HG03135 (cell line): ENCODE measurements at regions not wholly inside any gene's neighbourhood (a gene's known extent, or its start where the extent isn't known, plus 50 kb on each side); places are given as distances from the start of the nearest gene placed in this dataset.

Experiments
- ATAC-seq: cut with Tn5 transposase; IDR thresholded peaks from one replicate; pipeline ENCODE4 v1.9.1; 2021; ENCODE audit warnings: mild to moderate bottlenecking, moderate library complexity; ENCODE audit not compliant: unreplicated experiment

DNA sequence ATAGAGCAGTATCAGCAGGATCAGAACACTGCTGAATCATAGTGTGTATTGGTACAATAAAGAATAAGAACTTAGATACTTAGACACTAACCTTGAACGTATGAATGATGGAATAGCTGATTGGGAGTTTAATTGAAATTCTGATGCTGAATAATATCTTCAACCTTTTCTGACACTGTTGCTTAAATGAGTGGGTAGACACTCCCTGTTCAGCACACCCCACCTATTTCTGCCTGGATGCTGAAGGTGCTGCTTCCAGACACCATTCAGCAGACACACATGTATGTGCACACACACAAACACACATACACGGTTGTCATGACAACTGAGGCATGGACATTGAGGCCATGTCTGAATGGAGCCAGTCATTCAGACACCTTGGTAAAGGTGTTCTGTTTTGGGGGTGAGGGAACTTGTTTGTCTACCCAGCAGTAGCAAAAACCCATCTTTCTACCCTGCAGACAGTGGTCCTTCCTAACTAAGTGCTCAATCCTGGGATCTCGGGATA is 54.3 kb downstream of the TMEM215 start:
- ATAC-seq = no peak

DNA sequence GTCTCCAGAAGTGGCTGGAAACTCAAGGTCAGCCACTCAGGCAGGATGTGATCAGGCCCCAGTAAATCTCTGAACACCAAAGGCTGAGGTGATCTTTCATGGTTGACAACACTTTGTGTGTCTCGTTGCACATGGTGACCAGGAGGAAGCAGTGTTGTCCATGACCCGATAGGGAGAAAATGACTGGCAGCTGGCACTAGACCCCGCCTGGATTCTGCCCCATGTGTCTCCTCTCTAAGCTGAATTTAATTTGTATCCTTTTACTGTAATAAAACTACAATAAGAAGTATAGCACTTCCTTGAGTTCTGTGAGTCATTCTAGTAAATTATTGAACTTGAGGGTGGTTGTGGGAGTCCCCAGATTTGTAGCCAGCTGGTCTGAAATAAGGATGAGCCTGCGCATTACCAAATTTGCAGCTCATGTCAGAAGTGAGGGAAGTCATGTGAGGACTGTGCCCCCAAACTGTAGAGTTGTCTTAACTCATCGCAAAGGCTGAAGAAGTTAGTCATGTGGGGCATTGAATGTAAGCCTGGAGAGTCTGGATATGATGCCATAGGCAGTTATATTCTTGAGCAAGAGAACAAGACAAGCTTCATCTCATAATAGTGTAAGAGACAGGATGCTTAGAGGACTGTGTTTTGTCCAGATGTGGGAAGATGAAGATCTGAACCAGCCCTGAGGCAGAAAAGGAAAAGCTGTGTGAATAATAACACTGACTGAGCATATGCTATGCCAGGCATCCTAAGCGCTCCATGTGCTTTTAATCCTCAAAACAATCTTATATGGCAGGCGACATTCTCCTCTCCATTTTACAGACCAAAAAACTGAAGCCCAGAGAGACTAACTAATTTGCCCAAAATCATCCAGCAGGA is 55.9 kb downstream of the TMEM215 start:
- peak; percentile 74 for ATAC-seq

DNA sequence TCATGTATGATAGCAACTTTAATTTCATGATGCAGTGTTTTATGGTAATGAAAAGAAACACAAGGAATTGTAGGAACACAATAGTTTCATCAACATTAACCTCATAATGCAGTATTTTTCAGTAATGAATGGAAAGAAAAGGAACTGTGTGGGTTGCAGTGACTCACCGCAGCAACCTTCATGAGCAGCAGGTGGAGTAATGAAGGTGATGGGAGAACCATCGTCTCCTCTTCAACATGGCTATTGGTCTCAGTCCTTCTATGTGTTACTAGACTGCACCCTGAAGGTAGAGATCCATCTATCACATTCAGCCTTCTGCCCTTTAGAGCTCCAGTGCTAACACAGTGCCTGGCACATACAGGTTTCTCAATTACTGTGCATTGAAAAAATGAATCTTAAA is 58.0 kb downstream of the TMEM215 start:
- no peak for ATAC-seq

DNA sequence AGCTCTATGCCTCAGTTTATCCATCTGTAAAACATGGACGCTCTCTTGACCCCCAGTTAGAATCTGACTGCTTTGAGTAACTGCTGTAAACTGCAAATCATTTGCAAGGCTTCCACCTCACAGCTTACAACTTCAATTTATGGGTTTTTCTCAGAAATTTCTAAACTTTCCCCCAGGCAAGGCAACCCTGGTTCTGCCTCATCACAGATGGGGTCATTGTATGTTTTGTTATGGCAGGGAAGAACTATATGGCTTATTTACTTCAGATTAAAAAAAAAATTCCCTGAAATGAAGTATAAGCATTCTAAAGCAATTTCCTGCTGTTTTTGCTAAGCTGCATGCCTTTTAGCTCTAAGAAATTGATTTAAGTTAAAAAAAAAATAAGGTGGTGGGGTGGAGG is 60.0 kb downstream of the TMEM215 start:
- ATAC-seq = no peak

DNA sequence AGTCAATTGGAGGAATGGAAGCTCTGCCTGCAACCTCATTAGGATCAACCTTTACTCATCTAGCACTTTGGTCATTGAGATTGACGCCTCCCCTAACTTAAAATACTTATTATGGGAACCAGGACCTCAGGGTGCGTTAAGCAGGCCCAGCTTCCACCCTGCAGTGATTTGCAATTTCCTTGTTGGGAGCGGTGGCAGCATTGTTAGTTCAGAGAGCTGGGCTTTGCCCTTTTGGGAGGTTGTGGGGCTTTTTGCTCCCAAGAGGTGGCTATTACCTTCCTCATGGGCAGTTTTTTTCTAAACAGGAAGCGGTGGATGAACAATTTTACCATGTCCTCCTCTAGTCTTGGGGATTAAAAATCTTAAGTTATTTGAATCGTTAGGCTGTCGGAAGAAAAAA is 60.9 kb downstream of the TMEM215 start:
- no peak for ATAC-seq

- no peak for ATAC-seq
Observed at GRCh38 chr9:32854271-32854670, 70.9 kb downstream of the TMEM215 start.

DNA sequence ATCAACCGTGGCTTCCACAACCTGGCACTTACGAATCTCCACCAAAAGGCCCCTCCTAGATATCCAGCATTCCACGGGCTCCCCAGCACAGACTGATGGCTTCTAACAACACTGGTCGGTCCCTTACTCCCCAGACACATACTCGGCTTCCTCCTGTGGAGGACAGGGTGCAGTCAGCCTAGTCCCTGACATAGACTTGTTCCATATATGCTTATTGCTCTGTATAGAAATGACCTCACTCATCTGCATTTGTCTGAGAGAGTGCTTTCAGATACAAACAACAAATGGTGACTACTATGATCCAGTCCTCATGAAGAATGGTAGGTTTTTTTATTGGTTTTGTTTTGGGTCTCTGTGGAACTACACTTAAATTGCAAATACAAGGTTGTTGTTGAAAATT is 72.4 kb downstream of the TMEM215 start:
- ATAC-seq = no peak

DNA sequence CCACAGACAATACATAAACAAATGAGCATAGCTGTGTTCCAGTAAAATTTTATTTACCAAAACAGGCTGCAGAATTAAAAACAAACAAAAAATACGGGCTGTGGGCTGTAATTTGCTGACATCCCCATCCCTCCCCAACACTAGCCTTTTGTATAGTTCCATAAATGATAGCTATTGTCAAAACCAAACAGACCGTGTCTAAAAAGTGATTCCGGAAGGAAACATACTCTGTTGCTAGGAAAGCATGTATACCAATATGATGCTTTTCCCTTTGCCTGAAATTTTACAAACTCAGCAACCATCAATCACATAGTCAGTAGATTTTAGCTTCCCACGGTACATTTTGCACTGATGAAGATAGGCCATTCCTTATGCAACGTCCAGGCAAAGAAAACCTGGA is 80.0 kb downstream of the TMEM215 start:
- ATAC-seq = no peak

DNA sequence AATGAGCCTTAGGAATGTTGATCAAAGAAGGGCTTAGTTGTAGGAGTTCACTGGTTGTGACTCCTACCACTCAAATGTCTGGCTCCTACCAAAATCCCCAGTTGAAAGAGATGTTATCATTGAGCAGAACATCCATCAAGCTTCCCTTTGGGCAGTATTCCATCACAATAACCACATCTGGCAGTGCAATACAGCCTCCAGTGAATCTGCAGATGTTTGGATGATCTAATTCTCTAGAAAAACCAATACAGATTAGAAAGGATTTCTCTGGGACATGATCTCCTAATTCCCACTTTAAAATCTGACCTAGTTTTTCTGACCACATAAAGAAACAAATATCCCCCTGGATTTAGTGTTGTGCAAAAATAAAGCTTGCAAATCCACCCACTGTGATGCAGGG is 81.6 kb downstream of the TMEM215 start:
- ATAC-seq = no peak

DNA sequence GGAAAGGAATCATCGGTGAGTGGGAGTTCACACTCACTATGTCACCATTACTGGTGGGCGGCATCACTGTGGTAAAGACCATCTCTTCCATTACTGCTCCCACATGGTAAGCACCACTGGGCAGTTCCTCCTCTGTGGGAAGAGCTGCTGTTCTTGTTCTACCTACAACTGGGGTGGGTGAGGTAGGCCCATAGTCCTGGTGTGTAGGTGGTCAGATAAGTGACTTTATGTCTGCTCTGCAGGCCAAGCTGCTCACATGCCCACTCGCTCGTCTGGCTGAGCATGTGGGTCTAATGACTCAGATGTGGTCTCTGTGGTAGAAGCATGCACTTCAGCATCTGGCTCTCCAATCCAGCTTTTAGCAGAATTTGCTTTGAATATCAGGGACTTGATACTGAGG is 82.9 kb downstream of the TMEM215 start:
- no peak for ATAC-seq

GRCh38 chr9:32867026-32867425 is 83.7 kb downstream of the TMEM215 start:
- ATAC-seq = no peak

GRCh38 chr9:32867601-32868204 is 84.4 kb downstream of the TMEM215 start:
- no peak for ATAC-seq

DNA sequence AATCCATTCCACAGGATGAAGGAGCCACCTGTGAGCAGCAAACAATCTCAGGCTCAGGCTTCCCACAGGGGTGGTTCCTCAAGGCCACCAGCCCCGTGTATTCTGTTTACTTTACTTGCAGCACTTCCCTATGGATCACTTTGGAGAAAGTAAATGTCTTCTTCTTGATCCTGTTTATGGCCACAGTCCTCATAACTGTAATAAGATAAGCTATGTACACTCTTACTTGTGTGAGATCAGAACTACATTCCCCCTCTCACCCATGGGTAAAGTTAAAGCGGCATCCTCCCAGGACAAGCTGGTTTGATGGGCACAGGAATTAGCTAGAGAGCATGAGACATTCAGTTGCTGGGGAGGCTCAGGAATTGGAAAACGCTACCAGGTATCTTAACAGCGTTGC is 86.1 kb downstream of the TMEM215 start:
- no peak for ATAC-seq

DNA sequence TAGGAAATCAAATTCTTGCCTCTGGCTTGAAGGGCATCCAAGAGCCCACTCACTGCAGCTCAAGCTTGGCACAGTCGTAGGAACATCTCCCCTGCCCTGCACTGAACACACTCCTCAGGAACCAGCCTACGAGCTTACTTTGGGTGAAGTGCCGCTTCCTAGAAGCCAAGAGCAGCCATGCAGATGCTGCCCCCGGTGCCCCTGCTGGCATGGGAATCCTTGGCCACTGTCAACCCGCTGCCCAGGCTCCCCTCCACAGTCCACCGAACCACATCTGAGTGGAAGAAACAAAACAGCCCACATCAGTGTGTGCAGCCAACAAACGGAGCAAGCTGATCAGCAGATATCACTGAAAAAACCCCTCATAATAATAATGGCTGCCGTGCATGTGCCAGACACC is 89.8 kb downstream of the TMEM215 start:
- no peak for ATAC-seq

GRCh38 chr9:32873553-32873952 is 90.2 kb downstream of the TMEM215 start:
- no peak for ATAC-seq

- no peak for ATAC-seq
Observed at GRCh38 chr9:32875242-32875641, 91.9 kb downstream of the TMEM215 start.

DNA sequence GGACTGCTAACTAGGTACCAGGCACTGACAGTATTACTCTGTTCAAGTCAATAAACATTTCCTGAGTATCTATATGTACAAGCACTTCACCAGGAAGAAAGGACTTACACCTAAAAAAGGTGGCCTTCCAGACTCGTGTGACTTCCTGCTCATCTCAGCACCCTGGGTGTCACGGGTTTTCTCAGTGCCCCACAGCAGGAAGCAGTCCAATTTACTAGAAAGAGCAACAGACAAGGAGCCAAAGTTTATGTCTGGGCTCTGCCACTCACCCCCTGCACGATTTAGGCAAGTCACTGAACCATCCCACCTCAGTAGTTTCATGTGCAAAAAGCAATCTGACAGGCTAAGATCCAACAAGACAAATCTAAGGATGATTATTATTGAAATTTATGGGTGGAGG is 92.4 kb downstream of the TMEM215 start:
- ATAC-seq = no peak

DNA sequence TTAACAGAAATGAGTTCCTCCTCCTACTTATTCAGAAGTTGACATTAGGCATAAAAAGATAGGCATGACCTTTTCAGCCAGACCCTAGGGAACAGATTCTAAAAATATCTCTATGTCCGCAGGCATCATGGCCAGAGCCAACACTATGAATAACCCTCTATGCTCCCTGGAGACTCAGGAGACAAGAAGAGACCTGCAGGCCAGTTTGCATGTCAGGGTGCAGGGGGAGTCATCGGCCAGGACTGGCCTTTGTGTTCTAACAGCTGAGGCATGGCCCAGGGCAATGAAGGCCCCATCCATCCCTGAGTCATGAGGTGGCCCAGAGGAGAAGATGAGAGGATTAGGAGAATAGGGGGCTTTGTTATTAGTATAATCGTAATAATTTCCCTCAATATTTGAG is 93.8 kb downstream of the TMEM215 start:
- ATAC-seq = no peak

DNA sequence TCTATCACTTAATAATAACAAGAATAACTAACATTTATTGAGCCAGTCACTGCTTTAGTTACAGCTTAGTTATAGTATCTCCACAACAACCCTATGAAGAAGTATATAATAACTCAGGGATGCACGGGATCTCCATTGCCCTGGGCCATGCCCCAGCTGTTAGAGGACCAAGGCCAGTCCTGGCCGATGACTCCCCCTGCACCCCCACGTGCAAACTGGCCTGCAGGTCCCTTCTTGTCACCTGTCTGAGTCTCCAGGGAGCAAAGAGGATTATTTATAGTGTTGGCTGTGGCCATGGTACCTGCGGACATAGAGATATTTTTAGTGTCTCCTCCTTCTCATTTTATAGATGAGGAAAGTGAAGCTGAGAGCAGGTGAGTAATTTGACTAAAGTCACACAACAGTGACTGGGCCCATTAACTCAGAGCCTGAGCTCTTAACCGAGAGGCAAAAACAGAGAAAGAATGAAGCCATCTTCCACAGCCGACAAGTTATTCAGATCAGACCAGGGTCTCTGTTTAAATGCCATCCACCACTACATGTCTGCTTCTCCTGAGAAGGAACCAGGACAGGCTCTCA is 94.4 kb downstream of the TMEM215 start:
- ATAC-seq = no peak

DNA sequence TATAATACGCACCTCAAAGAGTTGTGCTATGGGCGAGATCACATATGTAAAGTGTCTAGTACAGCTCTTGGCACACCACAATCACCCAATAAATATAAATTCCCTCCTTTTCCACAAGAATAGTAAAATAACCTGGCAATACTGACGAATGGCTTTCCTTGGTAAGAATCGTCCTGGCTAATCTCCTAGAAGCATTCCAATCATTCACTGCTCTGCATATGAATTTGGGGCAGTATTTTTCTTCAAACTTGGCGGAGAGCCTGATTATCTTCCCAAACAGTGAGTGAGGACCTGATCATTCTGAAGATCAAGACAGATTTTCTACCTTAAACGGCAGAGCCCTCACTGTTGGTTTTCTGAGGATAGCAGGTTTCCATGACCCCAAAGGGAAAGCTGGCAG is 96.0 kb downstream of the TMEM215 start:
- no peak for ATAC-seq

DNA sequence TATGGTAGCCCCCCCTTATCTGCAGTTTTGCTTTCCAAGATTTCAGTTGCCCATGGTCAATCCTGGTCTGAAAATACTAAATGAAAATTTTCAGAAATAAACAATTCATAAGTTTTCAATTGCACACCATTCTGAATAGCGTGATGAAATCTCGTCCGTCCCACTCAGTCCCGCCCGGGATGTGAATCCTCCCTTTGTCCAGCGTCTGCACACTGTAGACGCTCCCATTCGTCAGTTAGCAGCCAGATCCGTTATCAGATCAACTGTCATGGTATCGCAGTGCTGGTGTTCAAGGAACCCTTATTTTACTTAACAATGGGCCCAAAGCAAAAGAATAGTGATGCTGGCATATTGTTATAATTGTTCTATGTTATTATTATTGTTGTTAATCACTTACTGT is 98.6 kb downstream of the TMEM215 start:
- ATAC-seq = no peak

- no peak for ATAC-seq
Observed at GRCh38 chr9:32882705-32883104, 99.4 kb downstream of the TMEM215 start.
